Neutrophil (primary cell): ENCODE measurements at regions not wholly inside any gene's neighbourhood (a gene's known extent, or its start where the extent isn't known, plus 50 kb on each side); places are given as distances from the start of the nearest gene placed in this dataset.

ENCODE experiments used
- H3K27ac ChIP-seq: fragments of 200-600 bp; sonication (generic); 2 replicates; pipeline ENCODE4 v1.5.1; 2016; ENCODE audit warnings: mild to moderate bottlenecking, moderate library complexity
- H3K27me3 ChIP-seq: fragments of 200-600 bp; sonication (generic); 2 replicates; pipeline ENCODE4 v1.6.0; 2016; ENCODE audit warnings: mild to moderate bottlenecking
- H3K36me3 ChIP-seq: fragments of 200-600 bp; sonication (generic); 2 replicates; pipeline ENCODE4 v1.5.1; 2017
- H3K4me1 ChIP-seq, 2 experiments: fragments of 200-600 bp in 1 of 2; sonication (generic) in 1 of 2; 1 replicate in 1 of 2; 2 replicates in 1 of 2; pipeline versions ENCODE4 v1.5.1 to v1.6.1; 2013 to 2016; ENCODE audit warnings: low read depth in 1 of 2, low read length in 1 of 2, mild to moderate bottlenecking in 1 of 2, moderate library complexity in 1 of 2; ENCODE audit not compliant: control insufficient read depth in 1 of 2, insufficient read depth in 1 of 2
- H3K4me3 ChIP-seq, 2 experiments: fragments of 200-600 bp in 1 of 2; sonication (generic) in 1 of 2; 1 replicate in 1 of 2; 2 replicates in 1 of 2; pipeline ENCODE4 v1.5.1; 2013 to 2016; ENCODE audit warnings: low read depth in 1 of 2, low read length in 1 of 2, mild to moderate bottlenecking in 1 of 2, moderate library complexity in 1 of 2
- H3K9me3 ChIP-seq: fragments of 200-600 bp; sonication (generic); 2 replicates; pipeline ENCODE4 v1.5.1; 2016
- CTCF ChIP-seq: fragments of 200-600 bp; sonication (generic); IDR thresholded peaks from 2 replicates; pipeline ENCODE4 v1.5.1; 2016; ENCODE audit warnings: antibody characterized with exemption

GRCh38 chr13:30370916-30371521, 51.3 kb upstream of the UBE2L5 start:
- Histone ChIP-seq H3K27ac (peak overlapping the region; percentile 71), H3K36me3 (no peaks in the 10 kb centered on the region), H3K27me3 (no peaks in the 10 kb centered on the region), H3K9me3 (no peaks in the 10 kb centered on the region), H3K4me1 (peaks cover 28 to 51% of the 10 kb centered on the region in 2 experiments), H3K4me3 (peak overlapping the region in 1 of 2 experiments; percentile 30)
- TF ChIP-seq CTCF: no peak

GRCh38 chr13:30371649-30372265, 50.5 kb upstream of the UBE2L5 start:
- peaks cover 35 to 58% of the 10 kb centered on the region in 2 experiments for H3K4me1 ChIP-seq
- H3K4me3 ChIP-seq: peak overlapping the region; percentile 22 to 30

More at GRCh38 chr13:30371649-30372265, 50.5 kb upstream of the UBE2L5 start:
- H3K36me3 ChIP-seq: no peaks in the 10 kb centered on the region
- H3K27ac ChIP-seq: peak overlapping the region; percentile 71
- TF ChIP-seq CTCF: no peak
- H3K9me3 ChIP-seq: no peaks in the 10 kb centered on the region
- H3K27me3 ChIP-seq: no peaks in the 10 kb centered on the region
